ENCODE measurements at regions not wholly inside any gene's neighbourhood (a gene's known extent, or its start where the extent isn't known, plus 50 kb on each side); places are given as distances from the start of the nearest gene placed in this dataset.
"Not testable (repeated sequence)": the region's sequence is repeated elsewhere in the genome, so short reads cannot be mapped to it uniquely, and the experiment has no call there.

DNA sequence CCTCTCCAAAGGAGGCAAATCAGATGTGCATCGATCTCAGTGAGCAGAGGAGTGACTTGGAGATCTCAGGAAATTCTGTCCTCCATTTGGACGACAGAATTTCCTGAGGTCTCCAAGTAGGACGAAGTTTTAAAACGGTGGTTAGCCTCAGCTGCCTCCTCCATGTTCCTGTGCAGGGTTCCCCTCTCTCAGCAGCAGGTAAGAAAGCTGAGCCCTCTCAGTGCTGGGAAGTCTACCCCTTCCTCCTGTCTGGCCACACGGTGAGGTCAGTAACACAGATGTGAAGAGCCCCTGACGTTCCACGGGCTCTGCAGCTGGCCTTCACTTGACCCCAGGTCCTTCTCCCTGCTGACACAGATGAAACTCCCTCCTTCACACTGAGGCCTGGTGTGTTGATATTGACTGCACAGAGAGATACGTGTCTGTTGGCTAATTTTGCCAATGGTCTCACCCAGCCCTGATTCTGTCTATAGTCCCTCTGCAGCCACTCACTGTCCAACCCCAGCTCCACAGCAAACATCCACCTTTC lies 607.4 kb upstream of the B3GAT1 start:
- no peaks in the 10 kb centered on the region for H3K27me3 ChIP-seq (ENCODE audit: control insufficient read depth in 5 of 5, insufficient read depth in 4 of 5, low read length in 5 of 5)
- peaks cover 0 to 2% (median 0%) of the 10 kb centered on the region in 5 donors for H3K9me3 ChIP-seq (ENCODE audit: control insufficient read depth in 5 of 5, low read length in 5 of 5)
- H3K36me3 ChIP-seq (ENCODE audit: control insufficient read depth in 5 of 5, insufficient read depth in 5 of 5, low read length in 5 of 5), result no peaks in the 10 kb centered on the region
- H3K4me1 ChIP-seq (ENCODE audit: control insufficient read depth in 5 of 5, insufficient read depth in 5 of 5, low read length in 5 of 5), result no peaks in the 10 kb centered on the region
- H3K9ac ChIP-seq (ENCODE audit: low read length in 5 of 5), result no peak overlapping the region
- no peak overlapping the region for H3K27ac ChIP-seq (ENCODE audit: low read depth, low read length)
- no peak overlapping the region for H3K4me3 ChIP-seq (ENCODE audit: low read depth in 1 of 5, low read length in 5 of 5)

DNA sequence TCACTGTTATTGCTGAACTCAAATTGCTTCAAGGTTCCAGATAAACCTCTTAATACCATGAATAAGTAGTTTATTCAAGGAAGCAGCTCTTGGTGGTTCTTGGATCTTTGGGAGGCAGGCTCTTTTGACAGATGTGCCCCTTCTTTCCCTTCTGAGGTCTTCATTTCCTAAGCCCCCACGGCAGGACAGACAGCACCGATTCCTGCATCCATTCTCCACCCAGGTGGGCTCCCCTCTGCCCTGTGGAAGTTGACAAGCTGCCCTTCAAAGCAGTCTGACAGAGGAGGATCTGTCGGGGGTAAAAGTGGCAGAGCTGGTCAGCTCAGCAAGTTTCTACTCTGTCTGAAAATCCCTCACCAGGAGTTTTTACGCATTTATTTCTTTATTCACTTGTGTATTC lies 605.3 kb upstream of the B3GAT1 start:
- H3K4me1 ChIP-seq (ENCODE audit: control insufficient read depth in 5 of 5, insufficient read depth in 5 of 5, low read length in 5 of 5), result no peaks in the 10 kb centered on the region
- no peaks in the 10 kb centered on the region for H3K36me3 ChIP-seq (ENCODE audit: control insufficient read depth in 5 of 5, insufficient read depth in 5 of 5, low read length in 5 of 5)
- no peak overlapping the region for H3K9ac ChIP-seq (ENCODE audit: low read length in 5 of 5)
- no peak overlapping the region for H3K4me3 ChIP-seq (ENCODE audit: low read depth in 1 of 5, low read length in 5 of 5)
- no peak overlapping the region for H3K27ac ChIP-seq (ENCODE audit: low read depth, low read length)
- H3K27me3 ChIP-seq (ENCODE audit: control insufficient read depth in 5 of 5, insufficient read depth in 4 of 5, low read length in 5 of 5), result no peaks in the 10 kb centered on the region
- H3K9me3 ChIP-seq (ENCODE audit: control insufficient read depth in 5 of 5, low read length in 5 of 5), result peaks cover 0 to 2% (median 0%) of the 10 kb centered on the region in 5 donors

DNA sequence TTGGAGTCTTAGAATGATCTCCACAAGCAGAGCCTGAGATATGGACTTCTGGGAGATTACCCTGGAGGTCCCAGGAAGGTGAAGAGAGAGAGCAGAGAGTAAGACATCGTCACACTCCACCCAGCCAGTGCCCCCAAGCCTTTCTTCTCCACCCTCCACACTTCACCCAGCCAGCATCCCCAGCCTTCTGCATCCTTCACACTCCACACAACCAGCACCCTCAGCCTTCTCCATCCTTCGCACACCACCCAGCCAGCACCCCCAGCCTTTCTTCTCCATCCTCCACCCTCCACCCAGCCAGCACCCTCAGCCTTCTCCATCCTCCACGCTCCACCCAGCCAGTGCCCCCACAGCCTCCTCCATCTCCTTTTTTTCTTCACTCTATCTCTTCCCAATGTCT lies 603.9 kb upstream of the B3GAT1 start:
- Histone ChIP-seq H3K27me3 (ENCODE audit: control insufficient read depth in 5 of 5, insufficient read depth in 4 of 5, low read length in 5 of 5) (no peaks in the 10 kb centered on the region), H3K27ac (ENCODE audit: low read depth, low read length) (no peak overlapping the region), H3K36me3 (ENCODE audit: control insufficient read depth in 5 of 5, insufficient read depth in 5 of 5, low read length in 5 of 5) (no peaks in the 10 kb centered on the region), H3K4me1 (ENCODE audit: control insufficient read depth in 5 of 5, insufficient read depth in 5 of 5, low read length in 5 of 5) (no peaks in the 10 kb centered on the region), H3K9me3 (ENCODE audit: control insufficient read depth in 5 of 5, low read length in 5 of 5) (peaks cover 0 to 2% (median 0%) of the 10 kb centered on the region in 5 donors), H3K9ac (ENCODE audit: low read length in 5 of 5) (no peak overlapping the region), H3K4me3 (ENCODE audit: low read depth in 1 of 5, low read length in 5 of 5) (no peak overlapping the region)

DNA sequence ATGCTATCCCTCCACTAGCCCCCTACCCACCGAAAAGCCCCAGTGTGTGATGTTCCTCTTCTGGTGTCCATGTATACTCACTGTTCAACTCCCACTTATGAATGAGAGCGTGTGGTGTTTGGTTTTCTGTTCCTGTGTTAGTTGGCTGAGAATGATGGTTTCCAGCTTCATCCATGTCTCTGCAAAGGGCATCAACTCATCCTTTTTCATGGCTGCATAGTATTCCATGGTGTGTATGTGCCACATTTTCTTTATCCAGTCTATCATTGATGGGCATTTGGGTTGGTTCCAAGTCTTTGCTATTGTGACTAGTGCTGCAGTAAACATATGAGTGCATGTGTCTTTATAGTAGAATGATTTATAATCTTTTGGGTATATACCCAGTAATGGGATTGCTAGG lies 599.3 kb upstream of the B3GAT1 start:
- H3K4me1 ChIP-seq (ENCODE audit: control insufficient read depth in 5 of 5, insufficient read depth in 5 of 5, low read length in 5 of 5); H3K4me3 ChIP-seq (ENCODE audit: low read depth in 1 of 5, low read length in 5 of 5); H3K27me3 ChIP-seq (ENCODE audit: control insufficient read depth in 5 of 5, insufficient read depth in 4 of 5, low read length in 5 of 5); H3K36me3 ChIP-seq (ENCODE audit: control insufficient read depth in 5 of 5, insufficient read depth in 5 of 5, low read length in 5 of 5); H3K27ac ChIP-seq (ENCODE audit: low read depth, low read length); H3K9ac ChIP-seq (ENCODE audit: low read length in 5 of 5); H3K9me3 ChIP-seq (ENCODE audit: control insufficient read depth in 5 of 5, low read length in 5 of 5): not testable (repeated sequence)

DNA sequence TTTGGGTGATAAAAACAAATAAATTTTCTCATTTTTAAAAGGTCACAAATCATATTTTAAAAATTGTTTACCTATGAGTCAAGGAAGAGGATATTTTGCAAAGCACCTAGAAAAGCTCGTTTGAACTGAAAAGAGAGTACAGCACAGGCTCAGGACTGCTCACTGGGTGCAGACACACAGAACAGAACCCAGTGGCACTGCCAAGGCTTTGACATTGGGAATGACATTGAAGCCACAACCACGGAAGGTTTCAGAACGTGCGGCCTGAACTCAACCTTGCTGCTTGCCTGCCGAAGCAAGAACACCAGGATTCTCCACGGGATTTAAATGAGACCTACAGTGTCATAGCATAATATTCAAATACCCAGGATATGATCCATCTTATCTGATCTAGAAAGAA lies 597.1 kb upstream of the B3GAT1 start:
- peaks cover 0 to 2% (median 0%) of the 10 kb centered on the region in 5 donors for H3K9me3 ChIP-seq (ENCODE audit: control insufficient read depth in 5 of 5, low read length in 5 of 5)
- no peaks in the 10 kb centered on the region for H3K36me3 ChIP-seq (ENCODE audit: control insufficient read depth in 5 of 5, insufficient read depth in 5 of 5, low read length in 5 of 5)
- H3K4me3 ChIP-seq (ENCODE audit: low read depth in 1 of 5, low read length in 5 of 5), result no peak overlapping the region
- H3K27me3 ChIP-seq (ENCODE audit: control insufficient read depth in 5 of 5, insufficient read depth in 4 of 5, low read length in 5 of 5), result peaks cover 4 to 18% (median 9%) of the 10 kb centered on the region in 5 donors
- H3K27ac ChIP-seq (ENCODE audit: low read depth, low read length), result no peak overlapping the region
- no peak overlapping the region for H3K9ac ChIP-seq (ENCODE audit: low read length in 5 of 5)
- no peaks in the 10 kb centered on the region for H3K4me1 ChIP-seq (ENCODE audit: control insufficient read depth in 5 of 5, insufficient read depth in 5 of 5, low read length in 5 of 5)

DNA sequence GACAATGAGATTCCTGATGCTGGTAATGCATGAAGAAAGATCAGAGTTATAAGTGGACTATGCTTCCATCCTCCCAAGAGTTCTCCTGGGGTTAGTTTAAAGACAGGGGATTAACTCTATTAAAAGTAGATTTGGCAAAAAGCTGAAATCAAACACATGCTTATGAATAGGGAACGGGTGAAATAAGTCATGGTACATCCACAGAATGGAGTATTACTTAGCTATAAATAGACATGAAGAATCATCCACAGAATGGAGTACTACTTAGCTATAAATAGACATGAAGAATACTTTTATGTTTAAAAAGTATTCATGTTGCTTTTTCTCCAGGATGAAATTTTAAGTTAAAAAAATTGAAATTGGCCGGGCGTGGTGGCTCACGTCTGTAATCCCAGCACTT lies 596.4 kb upstream of the B3GAT1 start:
- no peak overlapping the region for H3K4me3 ChIP-seq (ENCODE audit: low read depth in 1 of 5, low read length in 5 of 5)
- no peak overlapping the region for H3K9ac ChIP-seq (ENCODE audit: low read length in 5 of 5)
- H3K36me3 ChIP-seq (ENCODE audit: control insufficient read depth in 5 of 5, insufficient read depth in 5 of 5, low read length in 5 of 5), result no peaks in the 10 kb centered on the region
- no peaks in the 10 kb centered on the region for H3K4me1 ChIP-seq (ENCODE audit: control insufficient read depth in 5 of 5, insufficient read depth in 5 of 5, low read length in 5 of 5)
- peaks cover 0 to 2% (median 0%) of the 10 kb centered on the region in 5 donors for H3K9me3 ChIP-seq (ENCODE audit: control insufficient read depth in 5 of 5, low read length in 5 of 5)
- H3K27ac ChIP-seq (ENCODE audit: low read depth, low read length), result no peak overlapping the region
- peaks cover 4 to 18% (median 11%) of the 10 kb centered on the region in 5 donors for H3K27me3 ChIP-seq (ENCODE audit: control insufficient read depth in 5 of 5, insufficient read depth in 4 of 5, low read length in 5 of 5)

DNA sequence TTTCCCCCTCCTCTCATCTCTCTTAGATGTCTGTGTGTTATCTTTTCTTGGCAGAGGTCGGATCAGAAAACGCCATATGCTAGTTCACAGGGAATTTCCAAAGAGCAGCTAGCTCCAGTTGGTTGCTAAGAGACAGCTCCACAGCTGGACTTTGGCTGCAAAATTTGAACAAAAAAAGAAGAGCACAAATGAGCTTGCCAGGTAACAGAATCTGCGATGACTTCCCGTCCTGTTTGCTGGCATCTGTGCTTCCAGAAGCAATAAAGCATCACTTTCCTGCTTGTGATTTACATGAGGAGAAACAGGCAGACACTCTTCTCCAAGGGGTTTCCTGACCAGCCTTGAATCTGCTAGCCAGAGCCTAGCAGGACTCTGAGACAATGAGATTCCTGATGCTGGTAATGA lies 596.0 kb upstream of the B3GAT1 start:
- peaks cover 4 to 18% (median 11%) of the 10 kb centered on the region in 5 donors for H3K27me3 ChIP-seq (ENCODE audit: control insufficient read depth in 5 of 5, insufficient read depth in 4 of 5, low read length in 5 of 5)
- no peaks in the 10 kb centered on the region for H3K36me3 ChIP-seq (ENCODE audit: control insufficient read depth in 5 of 5, insufficient read depth in 5 of 5, low read length in 5 of 5)
- H3K4me1 ChIP-seq (ENCODE audit: control insufficient read depth in 5 of 5, insufficient read depth in 5 of 5, low read length in 5 of 5), result no peaks in the 10 kb centered on the region
- peaks cover 0 to 2% (median 0%) of the 10 kb centered on the region in 5 donors for H3K9me3 ChIP-seq (ENCODE audit: control insufficient read depth in 5 of 5, low read length in 5 of 5)
- no peak overlapping the region for H3K27ac ChIP-seq (ENCODE audit: low read depth, low read length)
- H3K4me3 ChIP-seq (ENCODE audit: low read depth in 1 of 5, low read length in 5 of 5), result no peak overlapping the region
- H3K9ac ChIP-seq (ENCODE audit: low read length in 5 of 5), result no peak overlapping the region

DNA sequence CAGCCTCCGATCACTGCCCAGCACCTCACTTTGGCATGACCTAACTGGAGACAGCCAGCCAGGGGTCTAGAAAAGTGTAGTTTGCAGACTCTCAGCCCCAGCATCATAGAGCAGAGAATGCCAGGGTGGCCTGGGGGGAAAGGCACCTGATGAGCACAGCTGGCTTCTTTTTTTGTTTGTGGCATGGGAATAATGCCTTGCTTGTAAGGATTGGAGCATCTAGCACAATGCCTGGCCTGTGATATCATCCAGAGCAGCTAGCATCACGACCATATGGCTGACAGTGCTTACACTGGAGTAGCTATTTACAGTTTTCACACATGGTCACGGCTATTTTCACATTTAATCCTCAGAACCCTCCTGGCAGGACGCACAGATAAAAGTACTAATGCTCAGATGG lies 594.8 kb upstream of the B3GAT1 start:
- H3K9me3 ChIP-seq (ENCODE audit: control insufficient read depth in 5 of 5, low read length in 5 of 5), result peaks cover 0 to 2% (median 0%) of the 10 kb centered on the region in 5 donors
- H3K27me3 ChIP-seq (ENCODE audit: control insufficient read depth in 5 of 5, insufficient read depth in 4 of 5, low read length in 5 of 5), result peaks cover 4 to 18% (median 11%) of the 10 kb centered on the region in 5 donors
- H3K36me3 ChIP-seq (ENCODE audit: control insufficient read depth in 5 of 5, insufficient read depth in 5 of 5, low read length in 5 of 5), result no peaks in the 10 kb centered on the region
- no peak overlapping the region for H3K9ac ChIP-seq (ENCODE audit: low read length in 5 of 5)
- no peak overlapping the region for H3K27ac ChIP-seq (ENCODE audit: low read depth, low read length)
- no peaks in the 10 kb centered on the region for H3K4me1 ChIP-seq (ENCODE audit: control insufficient read depth in 5 of 5, insufficient read depth in 5 of 5, low read length in 5 of 5)
- no peak overlapping the region for H3K4me3 ChIP-seq (ENCODE audit: low read depth in 1 of 5, low read length in 5 of 5)

DNA sequence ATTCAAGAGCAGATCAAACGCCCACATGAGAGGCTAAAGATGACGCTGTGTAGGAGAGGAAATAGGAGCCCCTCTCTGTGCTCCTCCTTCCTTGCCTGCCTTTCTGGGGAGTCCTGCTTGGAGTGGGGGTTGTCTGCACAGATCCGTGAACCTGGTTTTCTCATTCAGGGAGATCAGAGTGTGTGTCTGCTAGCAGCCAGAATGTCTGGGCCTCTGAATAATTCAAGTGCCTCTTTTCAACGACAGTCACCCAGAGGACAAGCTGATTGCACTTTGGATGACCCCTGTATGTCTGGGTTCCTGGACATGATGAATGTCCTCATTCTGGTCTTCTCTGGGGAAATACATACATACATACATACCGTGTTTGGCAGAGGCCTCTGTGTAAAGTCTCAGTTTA lies 592.5 kb upstream of the B3GAT1 start:
- Histone ChIP-seq H3K27me3 (ENCODE audit: control insufficient read depth in 5 of 5, insufficient read depth in 4 of 5, low read length in 5 of 5) (peaks cover 4 to 23% (median 11%) of the 10 kb centered on the region in 5 donors), H3K4me1 (ENCODE audit: control insufficient read depth in 5 of 5, insufficient read depth in 5 of 5, low read length in 5 of 5) (no peaks in the 10 kb centered on the region), H3K9me3 (ENCODE audit: control insufficient read depth in 5 of 5, low read length in 5 of 5) (peaks cover 0 to 2% (median 0%) of the 10 kb centered on the region in 5 donors), H3K9ac (ENCODE audit: low read length in 5 of 5) (no peak overlapping the region), H3K27ac (ENCODE audit: low read depth, low read length) (no peak overlapping the region), H3K4me3 (ENCODE audit: low read depth in 1 of 5, low read length in 5 of 5) (no peak overlapping the region), H3K36me3 (ENCODE audit: control insufficient read depth in 5 of 5, insufficient read depth in 5 of 5, low read length in 5 of 5) (no peaks in the 10 kb centered on the region)

DNA sequence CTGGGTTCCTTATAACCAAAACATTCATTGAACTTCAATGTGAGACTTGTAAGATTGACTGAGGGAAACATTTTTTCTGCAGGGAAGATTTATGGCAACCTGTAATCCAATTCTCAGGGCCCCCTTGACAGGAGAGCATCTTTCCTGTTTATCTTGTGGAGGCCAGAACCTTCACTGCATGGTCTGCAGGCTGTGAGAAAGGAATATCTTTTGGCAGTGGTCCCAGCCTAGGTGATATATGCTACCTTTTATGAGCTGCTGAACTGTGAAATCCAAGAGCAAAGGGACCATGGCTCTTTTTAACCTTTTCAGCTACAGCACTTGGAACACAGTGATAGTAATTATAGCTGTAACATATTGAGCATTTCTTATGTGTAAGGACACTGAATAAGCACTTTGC lies 590.2 kb upstream of the B3GAT1 start:
- Histone ChIP-seq H3K27me3 (ENCODE audit: control insufficient read depth in 5 of 5, insufficient read depth in 4 of 5, low read length in 5 of 5) (peaks cover 4 to 23% (median 11%) of the 10 kb centered on the region in 5 donors), H3K27ac (ENCODE audit: low read depth, low read length) (no peak overlapping the region), H3K4me1 (ENCODE audit: control insufficient read depth in 5 of 5, insufficient read depth in 5 of 5, low read length in 5 of 5) (no peaks in the 10 kb centered on the region), H3K4me3 (ENCODE audit: low read depth in 1 of 5, low read length in 5 of 5) (no peak overlapping the region), H3K9me3 (ENCODE audit: control insufficient read depth in 5 of 5, low read length in 5 of 5) (peaks cover 0 to 2% (median 0%) of the 10 kb centered on the region in 5 donors), H3K9ac (ENCODE audit: low read length in 5 of 5) (no peak overlapping the region), H3K36me3 (ENCODE audit: control insufficient read depth in 5 of 5, insufficient read depth in 5 of 5, low read length in 5 of 5) (no peaks in the 10 kb centered on the region)
